ENCODE measurements at regions not wholly inside any gene's neighbourhood (a gene's known extent, or its start where the extent isn't known, plus 50 kb on each side); places are given as distances from the start of the nearest gene placed in this dataset.

DNA sequence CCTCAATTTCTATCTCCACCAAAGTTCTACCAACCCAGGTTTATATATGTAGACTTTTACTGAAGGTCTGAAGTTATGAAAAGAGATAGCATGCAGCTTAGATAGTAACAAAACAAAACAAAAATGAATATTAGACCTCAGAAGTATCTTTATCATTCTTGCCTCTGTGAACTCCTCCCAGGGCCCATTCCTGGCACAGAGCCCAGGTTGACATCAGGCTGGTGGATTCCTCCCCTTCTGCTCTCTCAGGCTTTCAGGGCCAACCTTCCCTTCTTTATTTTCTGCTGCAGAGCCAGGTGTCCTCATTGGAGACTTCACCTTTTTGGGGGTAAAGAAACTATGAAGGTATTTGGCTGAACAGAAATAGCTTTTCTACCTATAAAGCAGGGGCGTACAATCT, 112.8 kb upstream of the PITX2 start:
- Mint-ChIP-seq H3K36me3 (no peaks in the 10 kb centered on the region), H3K27me3 (peaks cover 0 to 16% (median 0%) of the 10 kb centered on the region in 3 donors), H3K4me3 (no peak overlapping the region), H3K9me3 (peaks cover 0 to 11% (median 2%) of the 10 kb centered on the region in 7 donors), H3K4me1 (no peaks in the 10 kb centered on the region), H3K27ac (no peak overlapping the region)
- DNase-seq = no peak
- ATAC-seq (ENCODE audit: low read depth in 2 of 2) = no peak

DNA sequence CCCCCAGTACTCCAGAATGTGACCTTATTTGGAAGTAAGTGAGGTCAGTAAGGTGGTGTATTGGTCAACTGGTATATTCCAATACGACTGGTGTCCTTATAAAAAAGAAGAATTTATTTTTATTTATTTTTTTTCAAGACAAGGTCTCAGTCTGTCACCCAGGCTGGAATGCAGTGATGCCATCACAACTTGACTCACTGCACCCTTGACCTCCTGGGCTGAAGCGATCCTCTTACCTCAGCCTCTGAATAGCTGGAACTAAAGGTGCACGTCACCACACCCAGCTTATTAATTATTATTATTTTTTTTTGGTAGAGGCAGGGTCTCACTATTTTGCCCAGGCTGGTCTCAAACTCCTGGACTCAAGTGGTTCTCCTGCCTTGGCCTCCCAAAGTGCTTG, 115.1 kb upstream of the PITX2 start:
- H3K27me3 Mint-ChIP-seq = peaks cover 0 to 16% (median 0%) of the 10 kb centered on the region in 3 donors
- H3K9me3 Mint-ChIP-seq = peaks cover 0 to 11% (median 2%) of the 10 kb centered on the region in 7 donors
- H3K27ac Mint-ChIP-seq = no peak overlapping the region
- no peaks in the 10 kb centered on the region for H3K4me1 Mint-ChIP-seq
- no peak overlapping the region for H3K4me3 Mint-ChIP-seq
- no peak for ATAC-seq (ENCODE audit: low read depth in 2 of 2)
- no peaks in the 10 kb centered on the region for H3K36me3 Mint-ChIP-seq
- DNase-seq = no peak

DNA sequence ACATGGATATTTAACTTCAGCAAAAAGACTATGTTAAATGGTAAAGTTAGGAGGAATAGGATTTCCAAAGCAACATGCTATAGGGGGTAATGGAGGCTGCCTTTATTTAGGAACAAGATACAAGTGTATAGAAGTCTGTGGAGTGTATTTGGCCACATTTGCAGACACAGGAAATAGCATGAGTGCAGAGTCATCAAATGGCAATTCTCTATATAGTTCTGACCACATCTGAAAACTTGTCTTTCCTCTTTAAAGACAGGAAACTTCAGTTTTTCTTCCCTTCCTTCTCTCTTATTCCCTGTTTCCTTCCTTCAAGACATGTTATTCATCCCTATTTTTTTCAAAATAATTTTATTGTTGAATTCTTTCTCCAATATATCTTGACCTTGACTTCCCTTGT, 119.3 kb upstream of the PITX2 start:
- H3K4me3 Mint-ChIP-seq = no peak overlapping the region
- no peaks in the 10 kb centered on the region for H3K4me1 Mint-ChIP-seq
- H3K36me3 Mint-ChIP-seq = no peaks in the 10 kb centered on the region
- peaks cover 0 to 16% (median 0%) of the 10 kb centered on the region in 3 donors for H3K27me3 Mint-ChIP-seq
- no peak for ATAC-seq (ENCODE audit: low read depth in 2 of 2)
- peaks cover 0 to 11% (median 1%) of the 10 kb centered on the region in 7 donors for H3K9me3 Mint-ChIP-seq
- no peak for DNase-seq
- no peak overlapping the region for H3K27ac Mint-ChIP-seq

DNA sequence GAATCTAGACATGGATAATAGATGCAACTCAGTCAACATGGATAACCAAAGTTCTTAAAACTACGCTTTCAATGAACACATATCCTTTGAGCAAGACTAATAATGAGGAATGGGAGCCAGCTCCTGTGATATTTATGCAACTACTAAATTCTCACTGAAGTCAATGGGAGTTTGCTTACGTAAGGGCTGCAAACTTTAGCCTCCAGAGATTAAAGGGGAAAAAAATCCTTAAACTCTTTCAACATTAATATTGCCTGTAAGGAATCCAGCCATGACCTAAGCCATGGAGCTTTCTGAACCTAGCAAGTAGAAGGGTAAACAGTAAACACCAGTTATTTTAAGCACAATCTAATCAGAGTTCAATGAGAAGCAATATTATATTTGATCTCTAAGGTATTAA, 125.2 kb upstream of the PITX2 start:
- H3K4me3 Mint-ChIP-seq = no peak overlapping the region
- ATAC-seq (ENCODE audit: low read depth in 2 of 2) = no peak
- H3K27me3 Mint-ChIP-seq = no peaks in the 10 kb centered on the region
- H3K27ac Mint-ChIP-seq = no peak overlapping the region
- DNase-seq = no peak
- peaks cover 0 to 4% (median 0%) of the 10 kb centered on the region in 7 donors for H3K9me3 Mint-ChIP-seq
- no peaks in the 10 kb centered on the region for H3K4me1 Mint-ChIP-seq
- H3K36me3 Mint-ChIP-seq = no peaks in the 10 kb centered on the region

DNA sequence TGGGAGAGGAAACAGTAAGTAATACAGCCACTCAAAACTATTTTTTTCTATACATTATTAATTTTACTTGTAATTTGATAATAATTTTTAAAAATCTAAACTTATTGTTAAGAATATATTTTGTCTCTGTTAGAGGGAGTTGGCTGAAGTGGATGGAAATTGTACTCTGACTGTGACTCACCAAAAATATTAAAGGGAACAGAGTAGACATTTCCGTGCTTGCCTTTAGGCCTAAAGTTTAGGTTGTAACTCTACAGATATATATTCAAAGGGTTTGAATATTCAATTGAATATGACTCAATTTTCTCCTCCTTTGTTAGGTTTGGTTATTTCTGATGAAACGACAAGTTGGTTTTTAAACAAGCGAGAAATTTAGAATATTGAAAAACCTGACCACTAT, 128.3 kb upstream of the PITX2 start:
- Mint-ChIP-seq H3K27ac (no peak overlapping the region), H3K4me3 (no peak overlapping the region), H3K36me3 (no peaks in the 10 kb centered on the region), H3K9me3 (peaks cover 0 to 2% (median 0%) of the 10 kb centered on the region in 7 donors), H3K27me3 (no peaks in the 10 kb centered on the region), H3K4me1 (no peaks in the 10 kb centered on the region)
- no peak for DNase-seq
- no peak for ATAC-seq (ENCODE audit: low read depth in 2 of 2)

DNA sequence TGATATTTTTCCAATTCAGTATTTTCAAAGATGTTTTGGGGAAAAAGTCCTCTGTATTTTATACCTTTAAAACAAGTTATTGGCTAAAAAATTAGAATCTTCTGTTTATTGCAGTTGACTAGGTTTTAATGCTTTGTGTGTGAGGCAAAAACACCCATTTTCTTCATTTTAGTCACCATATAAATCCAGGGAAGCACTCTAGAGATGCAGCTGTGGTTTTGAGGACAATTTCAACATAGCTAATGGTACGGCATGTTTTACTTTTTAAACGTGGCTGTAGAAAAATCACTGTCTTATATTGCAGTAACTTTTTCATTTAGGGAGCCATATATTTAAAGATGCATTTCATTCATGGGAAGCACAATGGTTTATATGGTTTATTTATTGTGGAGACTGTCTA, 129.1 kb upstream of the PITX2 start:
- no peak overlapping the region for H3K4me3 Mint-ChIP-seq
- H3K36me3 Mint-ChIP-seq = no peaks in the 10 kb centered on the region
- H3K27ac Mint-ChIP-seq = no peak overlapping the region
- no peak for ATAC-seq (ENCODE audit: low read depth in 2 of 2)
- H3K9me3 Mint-ChIP-seq = peaks cover 0 to 2% (median 0%) of the 10 kb centered on the region in 7 donors
- no peaks in the 10 kb centered on the region for H3K4me1 Mint-ChIP-seq
- no peaks in the 10 kb centered on the region for H3K27me3 Mint-ChIP-seq
- DNase-seq = no peak

DNA sequence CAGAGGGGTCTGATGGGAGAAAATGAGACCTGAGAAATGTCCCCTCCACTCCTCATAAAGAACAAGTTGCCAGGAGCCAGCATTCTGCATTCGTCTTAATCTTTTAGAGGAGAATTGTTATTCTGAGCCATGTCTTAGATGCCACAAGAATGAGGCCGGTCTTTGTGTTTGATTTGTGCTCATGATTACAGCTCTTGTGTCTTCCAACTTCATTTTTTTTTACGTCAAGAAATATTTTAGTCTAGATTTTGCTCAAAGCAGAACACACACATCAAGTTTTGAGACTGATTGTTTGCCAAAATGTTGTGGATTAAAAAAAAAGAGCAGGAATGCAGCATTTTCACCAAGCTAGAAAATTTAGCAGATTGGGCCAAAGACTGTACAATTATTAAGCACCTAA, 130.6 kb upstream of the PITX2 start:
- ATAC-seq (ENCODE audit: low read depth in 2 of 2) (no peak), DNase-seq (no peak)
- H3K9me3 Mint-ChIP-seq = peaks cover 0 to 2% (median 0%) of the 10 kb centered on the region in 7 donors
- H3K36me3 Mint-ChIP-seq = no peaks in the 10 kb centered on the region
- H3K27ac Mint-ChIP-seq = no peak overlapping the region
- no peaks in the 10 kb centered on the region for H3K27me3 Mint-ChIP-seq
- no peaks in the 10 kb centered on the region for H3K4me1 Mint-ChIP-seq
- no peak overlapping the region for H3K4me3 Mint-ChIP-seq

DNA sequence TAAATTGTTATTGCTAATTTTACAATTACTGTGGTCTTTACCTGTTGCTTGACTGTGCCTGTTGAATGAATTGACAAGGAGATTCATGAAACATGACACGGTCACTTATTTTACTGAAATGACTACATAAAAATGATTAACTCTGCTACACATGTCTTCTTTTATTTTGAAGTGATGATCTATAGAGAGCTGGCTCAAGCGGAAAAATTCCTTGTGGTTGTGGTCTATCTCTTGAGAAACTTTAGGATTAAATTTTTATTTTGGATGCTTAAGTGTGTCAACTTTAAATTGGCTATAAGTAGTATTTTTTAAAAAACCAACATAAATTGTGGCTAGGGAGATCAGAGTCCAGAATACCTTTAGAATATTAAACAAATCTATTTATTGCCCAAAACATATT, 131.8 kb upstream of the PITX2 start:
- Mint-ChIP-seq H3K4me1 (no peaks in the 10 kb centered on the region), H3K4me3 (no peak overlapping the region), H3K9me3 (peaks cover 0 to 3% (median 0%) of the 10 kb centered on the region in 7 donors), H3K27ac (no peak overlapping the region), H3K36me3 (no peaks in the 10 kb centered on the region), H3K27me3 (no peaks in the 10 kb centered on the region)
- no peak for DNase-seq
- no peak for ATAC-seq (ENCODE audit: low read depth in 2 of 2)

DNA sequence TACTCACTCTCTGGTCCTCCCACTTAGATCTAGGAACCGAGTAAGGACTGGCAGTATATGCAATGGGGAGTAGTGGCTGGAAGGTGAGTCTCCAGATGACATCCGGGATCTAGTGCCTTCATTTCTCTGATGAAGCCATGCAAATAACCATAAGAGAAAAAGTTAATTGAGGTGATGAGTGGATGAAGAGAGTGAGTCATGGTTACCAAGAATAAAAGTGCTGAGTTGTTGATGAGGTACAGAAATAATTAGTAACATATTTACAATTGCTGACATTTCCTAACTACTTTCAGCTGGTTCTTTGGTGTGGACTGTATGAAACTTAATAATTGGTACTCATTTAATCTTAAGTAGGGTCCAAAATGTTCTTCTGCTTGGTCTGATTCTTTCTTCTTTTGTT, 146.7 kb upstream of the PITX2 start:
- peaks cover 0 to 14% (median 3%) of the 10 kb centered on the region in 7 donors for H3K9me3 Mint-ChIP-seq
- ATAC-seq (ENCODE audit: low read depth in 2 of 2) (no peak), DNase-seq (no peak)
- no peaks in the 10 kb centered on the region for H3K36me3 Mint-ChIP-seq
- no peaks in the 10 kb centered on the region for H3K27me3 Mint-ChIP-seq
- H3K27ac Mint-ChIP-seq = no peak overlapping the region
- no peaks in the 10 kb centered on the region for H3K4me1 Mint-ChIP-seq
- H3K4me3 Mint-ChIP-seq = no peak overlapping the region

DNA sequence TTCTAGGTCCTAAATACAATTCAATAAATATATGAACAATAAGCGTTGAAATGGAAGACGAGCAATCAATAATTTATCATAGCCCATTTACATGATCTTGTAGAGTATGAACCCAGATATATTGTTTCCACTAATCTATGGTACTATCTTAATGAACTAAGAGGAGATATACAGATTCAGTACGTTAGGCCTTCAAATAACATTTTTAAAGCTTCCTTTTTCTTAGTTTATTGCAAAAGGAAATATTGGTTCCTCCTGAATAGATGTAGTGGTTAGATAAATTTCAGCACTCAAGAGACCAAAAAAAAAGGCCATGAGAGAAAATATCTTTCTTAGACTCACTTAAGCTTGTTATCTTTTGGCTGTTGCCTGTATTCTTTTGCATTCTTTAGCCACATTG, 147.5 kb upstream of the PITX2 start:
- no peak for DNase-seq
- no peaks in the 10 kb centered on the region for H3K27me3 Mint-ChIP-seq
- H3K4me3 Mint-ChIP-seq = no peak overlapping the region
- no peak overlapping the region for H3K27ac Mint-ChIP-seq
- ATAC-seq (ENCODE audit: low read depth in 2 of 2) = no peak
- H3K4me1 Mint-ChIP-seq = no peaks in the 10 kb centered on the region
- H3K9me3 Mint-ChIP-seq = peaks cover 0 to 14% (median 3%) of the 10 kb centered on the region in 7 donors
- no peaks in the 10 kb centered on the region for H3K36me3 Mint-ChIP-seq

DNA sequence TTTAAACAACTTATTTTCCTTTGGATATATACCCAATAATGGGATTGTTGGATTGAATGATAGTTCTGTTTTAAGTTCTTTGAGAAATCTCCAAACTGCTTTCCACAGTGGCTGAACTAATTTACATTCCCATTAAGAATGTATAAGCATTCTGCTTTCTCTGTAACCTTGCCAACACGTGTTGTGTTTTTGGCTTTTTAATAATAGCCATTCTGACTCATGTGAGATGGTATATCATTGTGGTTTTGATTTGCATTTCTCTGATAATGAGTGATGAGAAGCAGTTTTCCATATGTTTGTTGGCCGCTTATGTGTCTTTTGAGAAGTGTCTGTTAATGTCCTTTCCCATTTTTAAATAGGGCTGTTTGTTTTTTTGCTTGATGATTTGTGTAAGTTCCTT, 155.6 kb upstream of the PITX2 start:
- H3K36me3 Mint-ChIP-seq = no peaks in the 10 kb centered on the region
- H3K27me3 Mint-ChIP-seq = peaks cover 0 to 12% (median 5%) of the 10 kb centered on the region in 3 donors
- no peak overlapping the region for H3K27ac Mint-ChIP-seq
- peaks cover 0 to 13% (median 2%) of the 10 kb centered on the region in 7 donors for H3K9me3 Mint-ChIP-seq
- no peaks in the 10 kb centered on the region for H3K4me1 Mint-ChIP-seq
- ATAC-seq (ENCODE audit: low read depth in 2 of 2) (no peak), DNase-seq (no peak)
- H3K4me3 Mint-ChIP-seq = no peak overlapping the region

DNA sequence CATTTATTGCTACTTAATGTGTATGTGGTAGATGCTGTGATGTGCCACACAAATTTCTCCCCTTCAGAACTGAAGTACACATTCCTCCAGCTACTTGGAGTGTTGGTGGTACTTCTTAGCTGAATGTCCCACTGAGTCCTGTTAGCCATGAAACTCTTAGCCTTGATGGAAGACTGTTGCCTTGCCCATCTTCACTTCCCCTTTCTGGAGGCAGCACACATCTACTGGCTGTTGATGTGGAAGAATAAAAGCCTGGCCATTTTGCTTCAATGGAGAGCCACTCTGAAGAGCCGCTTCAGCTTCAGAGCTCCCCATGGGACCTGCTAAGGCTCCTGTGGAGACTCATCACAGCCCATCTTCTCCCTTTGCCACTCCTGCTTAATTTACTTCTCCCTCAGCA, 157.7 kb upstream of the PITX2 start:
- Mint-ChIP-seq H3K9me3 (peaks cover 0 to 13% (median 2%) of the 10 kb centered on the region in 7 donors), H3K27ac (no peak overlapping the region), H3K4me1 (no peaks in the 10 kb centered on the region), H3K36me3 (no peaks in the 10 kb centered on the region), H3K27me3 (peaks cover 0 to 12% (median 10%) of the 10 kb centered on the region in 3 donors), H3K4me3 (no peak overlapping the region)
- ATAC-seq (ENCODE audit: low read depth in 2 of 2) = no peak
- DNase-seq = no peak

DNA sequence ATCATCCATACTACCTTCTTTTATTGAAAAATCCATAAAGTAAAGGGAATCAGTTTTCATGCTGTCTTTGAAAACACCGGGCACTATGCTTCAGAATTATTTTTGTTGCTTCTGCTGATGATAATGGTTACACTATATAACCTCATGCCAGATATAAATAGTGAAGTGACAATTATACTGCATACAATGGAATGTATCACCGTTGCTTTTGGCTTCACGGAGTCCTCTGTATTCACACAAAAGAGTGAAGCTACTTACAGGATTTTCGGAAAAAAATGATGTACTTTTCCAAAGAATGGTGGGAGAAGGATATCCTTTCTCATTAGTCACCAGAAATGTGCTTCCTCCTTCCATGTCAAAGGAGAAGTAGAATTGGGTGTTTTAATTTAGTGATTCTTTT, 159.1 kb upstream of the PITX2 start:
- H3K9me3 Mint-ChIP-seq = peaks cover 0 to 13% (median 2%) of the 10 kb centered on the region in 7 donors
- H3K4me1 Mint-ChIP-seq = no peaks in the 10 kb centered on the region
- no peak overlapping the region for H3K4me3 Mint-ChIP-seq
- no peak overlapping the region for H3K27ac Mint-ChIP-seq
- ATAC-seq (ENCODE audit: low read depth in 2 of 2) (no peak), DNase-seq (no peak)
- H3K36me3 Mint-ChIP-seq = no peaks in the 10 kb centered on the region
- peaks cover 0 to 12% (median 12%) of the 10 kb centered on the region in 3 donors for H3K27me3 Mint-ChIP-seq

DNA sequence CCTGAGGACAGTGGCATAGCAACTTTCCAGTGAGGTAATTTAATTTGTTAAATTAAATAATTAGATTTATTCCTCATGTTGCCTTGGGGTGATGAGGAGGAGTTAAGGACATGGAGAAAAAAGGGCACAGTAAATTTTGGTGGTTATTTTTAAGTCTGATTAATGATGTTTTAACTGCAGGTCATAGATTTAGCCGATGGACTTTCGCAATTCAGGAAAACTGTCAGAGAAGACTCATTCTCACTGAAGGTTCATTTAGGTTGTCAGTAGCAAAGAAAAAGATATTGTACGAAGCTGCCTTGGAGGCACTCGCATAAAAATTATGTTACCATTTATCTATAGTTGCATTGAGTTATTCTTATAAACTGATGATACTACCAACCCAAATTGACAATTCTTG, 164.2 kb upstream of the PITX2 start:
- no peaks in the 10 kb centered on the region for H3K4me1 Mint-ChIP-seq
- H3K4me3 Mint-ChIP-seq = no peak overlapping the region
- H3K27ac Mint-ChIP-seq = no peak overlapping the region
- no peak for DNase-seq
- no peak for ATAC-seq (ENCODE audit: low read depth in 2 of 2)
- no peaks in the 10 kb centered on the region for H3K36me3 Mint-ChIP-seq
- H3K27me3 Mint-ChIP-seq = peaks cover 4 to 17% (median 7%) of the 10 kb centered on the region in 3 donors
- peaks cover 0 to 8% (median 0%) of the 10 kb centered on the region in 7 donors for H3K9me3 Mint-ChIP-seq

DNA sequence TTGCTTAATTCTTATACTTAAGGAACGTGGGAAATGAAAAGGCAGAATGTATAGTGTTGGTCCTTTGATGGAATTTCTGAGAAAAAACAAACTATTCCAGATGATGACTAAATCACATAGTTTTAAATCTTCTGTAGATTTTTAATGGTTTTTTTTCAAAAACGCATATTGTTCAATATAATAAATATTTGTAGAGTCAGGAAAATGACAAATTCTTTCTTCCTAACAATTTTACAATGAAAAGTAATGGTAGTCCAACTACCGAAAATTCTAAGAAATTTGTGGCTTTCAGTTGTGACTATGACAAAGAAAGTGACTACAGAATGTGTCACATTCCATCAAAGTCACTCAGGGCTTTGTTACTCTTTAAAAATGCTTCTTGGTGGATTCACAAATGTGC, 164.8 kb upstream of the PITX2 start:
- ATAC-seq (ENCODE audit: low read depth in 2 of 2) (no peak), DNase-seq (no peak)
- peaks cover 0 to 7% (median 0%) of the 10 kb centered on the region in 7 donors for H3K9me3 Mint-ChIP-seq
- peaks cover 4 to 17% (median 7%) of the 10 kb centered on the region in 3 donors for H3K27me3 Mint-ChIP-seq
- no peak overlapping the region for H3K4me3 Mint-ChIP-seq
- no peaks in the 10 kb centered on the region for H3K4me1 Mint-ChIP-seq
- no peak overlapping the region for H3K27ac Mint-ChIP-seq
- H3K36me3 Mint-ChIP-seq = no peaks in the 10 kb centered on the region

All from naive B cell (primary cell).